ENCODE measurements at regions not wholly inside any gene's neighbourhood (a gene's known extent, or its start where the extent isn't known, plus 50 kb on each side); places are given as distances from the start of the nearest gene placed in this dataset.
"Not testable (repeated sequence)": the region's sequence is repeated elsewhere in the genome, so short reads cannot be mapped to it uniquely, and the experiment has no call there.

- TF ChIP-seq CTCF (IDR thresholded peaks at IDR 0.05; ENCODE audit: borderline replicate concordance, extremely low read depth, low read length, poor library complexity, severe bottlenecking); EZH2 (IDR thresholded peaks at IDR 0.05; ENCODE audit: borderline replicate concordance, low read depth, low read length, severe bottlenecking): not testable (repeated sequence)
Measured at GRCh38 chr7:131059401-131059800, 268.3 kb upstream of the MKLN1 start.
